A549 (cell line): ENCODE measurements at regions not wholly inside any gene's neighbourhood (a gene's known extent, or its start where the extent isn't known, plus 50 kb on each side); places are given as distances from the start of the nearest gene placed in this dataset.

ENCODE experiments used
- ATAC-seq, 2 experiments: fragments of 200-7000 bp in 1 of 2; fragments of >200 bp in 1 of 2; cut with Nextera tagmentation in 1 of 2; cut with Tn5 transposase in 1 of 2; 3 replicates each; pipeline versions ENCODE4 v1.8.0 to v1.9.1; 2018 to 2020; ENCODE audit warnings: mild to moderate bottlenecking in 1 of 2, moderate library complexity in 1 of 2
- CTCF ChIA-PET: fragments of 300-600 bp; sonication (Branson Sonifier 250); formaldehyde crosslinking; extraction: SDS; loops from one replicate; lab custom pipeline; 2021; ENCODE audit warnings: antibody characterized with exemption, inconsistent platforms; lab: Yijun Ruan, JAX
- POLR2A ChIA-PET: fragments of 350-600 bp; formaldehyde crosslinking; extraction: SDS; loops from one replicate; lab custom pipeline; 2021; ENCODE audit warnings: antibody characterized with exemption, inconsistent platforms; lab: Yijun Ruan, JAX
- DNase-seq, 2 experiments: peaks; one replicate each; pipeline versions ENCODE4 v3.0.0 to v3.0.0-alpha.2; 2011 to 2016; ENCODE audit warnings: low read depth in 1 of 2, low spot score in 1 of 2
- FAIRE-seq: peaks from 2 replicates; lab custom pipeline; 2011; peaks lifted over from hg19 to GRCh38; lab: Jason Lieb, UNC
- H3K27ac ChIP-seq, 2 experiments: fragments of >200 bp; sonication (Bioruptor Twin); formaldehyde crosslinking; 3 replicates each; pipeline ENCODE4 v1.5.1; 2016 to 2017
- H3K4me1 ChIP-seq: fragments of >200 bp; sonication (Bioruptor Twin); formaldehyde crosslinking; 3 replicates; pipeline ENCODE4 v1.6.1; 2016
- H3K4me2 ChIP-seq: fragments of >200 bp; sonication (Bioruptor Twin); formaldehyde crosslinking; 3 replicates; pipeline ENCODE4 v1.6.1; 2016
- H3K4me3 ChIP-seq: fragments of >200 bp; sonication (Bioruptor Twin); formaldehyde crosslinking; 3 replicates; pipeline ENCODE4 v1.5.1; 2016
- H3K9me3 ChIP-seq: fragments of >200 bp; sonication (Bioruptor Twin); formaldehyde crosslinking; 3 replicates; pipeline ENCODE4 v1.6.1; 2016
- ATOH8 ChIP-seq: fragments of 250-450 bp; sonication (Bioruptor Pico); IDR thresholded peaks from 2 replicates; pipeline ENCODE4 v1.5.0; 2020; ENCODE audit warnings: low read depth, mild to moderate bottlenecking, moderate library complexity
- BHLHE40 ChIP-seq: IDR thresholded peaks from 2 replicates; pipeline ENCODE4 v1.6.1; 2012; ENCODE audit warnings: low read depth, low read length, inconsistent platforms
- CEBPB ChIP-seq, 2 experiments: fragments of >200 bp in 1 of 2; sonication (Bioruptor Twin) in 1 of 2; formaldehyde crosslinking in 1 of 2; IDR thresholded peaks; 2 replicates each; pipeline ENCODE4 v1.6.1; 2012 to 2016
- CHD4 ChIP-seq: fragments of 200-600 bp; sonication (generic); IDR thresholded peaks from 2 replicates; pipeline ENCODE4 v1.6.1; 2016; ENCODE audit warnings: antibody characterized with exemption, mild to moderate bottlenecking, borderline replicate concordance
- EHF ChIP-seq: fragments of 250-450 bp; sonication (Bioruptor Pico); IDR thresholded peaks from 2 replicates; pipeline ENCODE4 v1.5.0; 2020; ENCODE audit warnings: mild to moderate bottlenecking
- EHMT2 ChIP-seq: fragments of 200-600 bp; sonication (generic); IDR thresholded peaks from 2 replicates; pipeline ENCODE4 v1.6.1; 2016; ENCODE audit warnings: antibody characterized with exemption, low read depth, mild to moderate bottlenecking, moderate library complexity
- ESRRA ChIP-seq: fragments of 150-350 bp; IDR thresholded peaks from 2 replicates; pipeline ENCODE4 v1.6.1; 2014; ENCODE audit warnings: mild to moderate bottlenecking, low read length, borderline replicate concordance
- FOSB ChIP-seq: fragments of 250-450 bp; sonication (Bioruptor Pico); IDR thresholded peaks from 2 replicates; pipeline ENCODE4 v1.5.0; 2020; ENCODE audit warnings: mild to moderate bottlenecking, moderate library complexity
- GATA3 ChIP-seq: IDR thresholded peaks from 2 replicates; pipeline ENCODE4 v1.6.1; 2012; ENCODE audit warnings: borderline replicate concordance
- HDAC2 ChIP-seq: fragments of 200-600 bp; sonication (generic); IDR thresholded peaks from 2 replicates; pipeline ENCODE4 v1.6.1; 2016
- HEYL ChIP-seq: fragments of 250-450 bp; sonication (Bioruptor Pico); IDR thresholded peaks from 2 replicates; pipeline ENCODE4 v1.8.0; 2021; ENCODE audit warnings: mild to moderate bottlenecking, moderate library complexity
- HOXB13 ChIP-seq: fragments of 250-450 bp; sonication (Bioruptor Pico); IDR thresholded peaks from 2 replicates; pipeline ENCODE4 v1.5.0; 2020; ENCODE audit warnings: low read depth, mild to moderate bottlenecking, moderate library complexity
- HOXB5 ChIP-seq: fragments of 250-450 bp; sonication (Bioruptor Pico); IDR thresholded peaks from 2 replicates; pipeline ENCODE4 v1.5.0; 2020; ENCODE audit warnings: mild to moderate bottlenecking, moderate library complexity
- JUN ChIP-seq, 2 experiments: fragments of >200 bp; sonication (Bioruptor Twin); formaldehyde crosslinking; IDR thresholded peaks; 2 replicates in 1 of 2; 3 replicates in 1 of 2; pipeline ENCODE4 v1.6.1; 2016 to 2017
- JUNB ChIP-seq: fragments of >200 bp; sonication (Bioruptor Twin); formaldehyde crosslinking; IDR thresholded peaks from 2 replicates; pipeline ENCODE4 v1.6.1; 2016
- KDM1A ChIP-seq: fragments of 200-600 bp; sonication (generic); IDR thresholded peaks from 2 replicates; pipeline ENCODE4 v1.6.1; 2016; ENCODE audit warnings: low read depth, mild to moderate bottlenecking
- MAX ChIP-seq: IDR thresholded peaks from 2 replicates; pipeline ENCODE4 v1.6.1; 2012
- MAZ ChIP-seq: fragments of 150-350 bp; IDR thresholded peaks from 2 replicates; pipeline ENCODE4 v1.6.1; 2014; ENCODE audit warnings: antibody characterized with exemption, low read depth, low read length, borderline replicate concordance
- MYC ChIP-seq: IDR thresholded peaks from 2 replicates; pipeline ENCODE4 v1.6.1; 2012; ENCODE audit warnings: mild to moderate bottlenecking, inconsistent platforms, low read length, improper control_type of control experiment, borderline replicate concordance
- PBX3 ChIP-seq: IDR thresholded peaks from 2 replicates; pipeline ENCODE4 v1.6.1; 2012
- RARB ChIP-seq: fragments of 250-450 bp; sonication (Bioruptor Pico); IDR thresholded peaks from 2 replicates; pipeline ENCODE4 v1.8.0; 2021; ENCODE audit warnings: mild to moderate bottlenecking, moderate library complexity
- SREBF2 ChIP-seq: fragments of 450-650 bp; IDR thresholded peaks from 2 replicates; pipeline ENCODE4 v1.6.1; 2014; ENCODE audit warnings: mild to moderate bottlenecking, moderate library complexity
- TFCP2L1 ChIP-seq: fragments of 250-450 bp; sonication (Bioruptor Pico); IDR thresholded peaks from 2 replicates; pipeline ENCODE4 v1.5.0; 2021; ENCODE audit warnings: mild to moderate bottlenecking
- TP53 ChIP-seq: fragments of 250-450 bp; sonication (Bioruptor Pico); IDR thresholded peaks from 2 replicates; pipeline ENCODE4 v1.5.0; 2021; ENCODE audit warnings: mild to moderate bottlenecking, moderate library complexity
- ZFP36 ChIP-seq: fragments of 450-650 bp; IDR thresholded peaks from 2 replicates; pipeline ENCODE4 v1.6.1; 2014; ENCODE audit warnings: borderline replicate concordance; ENCODE audit not compliant: partially characterized antibody
- ZNF302 ChIP-seq: fragments of 250-450 bp; sonication (Bioruptor Pico); IDR thresholded peaks from 2 replicates; pipeline ENCODE4 v1.9.0; 2021; ENCODE audit warnings: inconsistent platforms, mild to moderate bottlenecking, moderate library complexity
- ZSCAN20 ChIP-seq: fragments of 250-450 bp; sonication (Bioruptor Pico); IDR thresholded peaks from 2 replicates; pipeline ENCODE4 v1.8.0; 2022; ENCODE audit warnings: mild to moderate bottlenecking, moderate library complexity
- WGBS: methylation state at CpG from one replicate; pipeline ENCODE4 v1.1.6; 2017; ENCODE audit errors: missing lambda C conversion rate; 5-methylcytosine and 5-hydroxymethylcytosine counted together
- TF ChIP-seq, protein P1 (sequence below): fragments of 200-600 bp; sonication (generic); IDR thresholded peaks from 2 replicates; pipeline ENCODE4 v1.6.1; 2016; ENCODE audit warnings: antibody characterized with exemption, mild to moderate bottlenecking, moderate library complexity

GRCh38 chr1:172814428-172814827, 155.5 kb downstream of the FASLG start:
- no peak overlapping the region for H3K4me2 ChIP-seq
- FAIRE-seq (no peak), ATAC-seq (no peak), DNase-seq (no peak)
- no peak overlapping the region for H3K4me3 ChIP-seq
- H3K27ac ChIP-seq: no peak overlapping the region
- ChIA-PET POLR2A (no interaction called here), CTCF (interaction anchor here (1.5 kb wide), 1 partner anchor 69 kb away, joined by 3 read pairs; no protein-coding TSS in a partner anchor)
- H3K4me1 ChIP-seq: no peaks in the 10 kb centered on the region
- TF ChIP-seq HOXB13: no peak
- peak; percentile 86 for TF ChIP-seq ZFP36
- TF ChIP-seq MAZ: no peak
- TF ChIP-seq CHD4: no peak
- TF ChIP-seq ESRRA: no peak
- 10% methylated on average over 2 of the region's 2 CpGs for WGBS
- peaks cover 15% of the 10 kb centered on the region for H3K9me3 ChIP-seq

GRCh38 chr1:172815740-172816139, 156.8 kb downstream of the FASLG start:
- no peak overlapping the region for H3K4me3 ChIP-seq
- H3K9me3 ChIP-seq: peaks cover 15% of the 10 kb centered on the region
- H3K4me1 ChIP-seq: no peaks in the 10 kb centered on the region
- TF ChIP-seq TP53 (CRISPR knock-in tag): no peak
- no peak for TF ChIP-seq BHLHE40
- TF ChIP-seq GATA3: no peak
- no peak for TF ChIP-seq TFCP2L1 (CRISPR knock-in tag)
- no peak for TF ChIP-seq PBX3
- TF ChIP-seq HDAC2: no peak
- TF ChIP-seq, protein P1, sequence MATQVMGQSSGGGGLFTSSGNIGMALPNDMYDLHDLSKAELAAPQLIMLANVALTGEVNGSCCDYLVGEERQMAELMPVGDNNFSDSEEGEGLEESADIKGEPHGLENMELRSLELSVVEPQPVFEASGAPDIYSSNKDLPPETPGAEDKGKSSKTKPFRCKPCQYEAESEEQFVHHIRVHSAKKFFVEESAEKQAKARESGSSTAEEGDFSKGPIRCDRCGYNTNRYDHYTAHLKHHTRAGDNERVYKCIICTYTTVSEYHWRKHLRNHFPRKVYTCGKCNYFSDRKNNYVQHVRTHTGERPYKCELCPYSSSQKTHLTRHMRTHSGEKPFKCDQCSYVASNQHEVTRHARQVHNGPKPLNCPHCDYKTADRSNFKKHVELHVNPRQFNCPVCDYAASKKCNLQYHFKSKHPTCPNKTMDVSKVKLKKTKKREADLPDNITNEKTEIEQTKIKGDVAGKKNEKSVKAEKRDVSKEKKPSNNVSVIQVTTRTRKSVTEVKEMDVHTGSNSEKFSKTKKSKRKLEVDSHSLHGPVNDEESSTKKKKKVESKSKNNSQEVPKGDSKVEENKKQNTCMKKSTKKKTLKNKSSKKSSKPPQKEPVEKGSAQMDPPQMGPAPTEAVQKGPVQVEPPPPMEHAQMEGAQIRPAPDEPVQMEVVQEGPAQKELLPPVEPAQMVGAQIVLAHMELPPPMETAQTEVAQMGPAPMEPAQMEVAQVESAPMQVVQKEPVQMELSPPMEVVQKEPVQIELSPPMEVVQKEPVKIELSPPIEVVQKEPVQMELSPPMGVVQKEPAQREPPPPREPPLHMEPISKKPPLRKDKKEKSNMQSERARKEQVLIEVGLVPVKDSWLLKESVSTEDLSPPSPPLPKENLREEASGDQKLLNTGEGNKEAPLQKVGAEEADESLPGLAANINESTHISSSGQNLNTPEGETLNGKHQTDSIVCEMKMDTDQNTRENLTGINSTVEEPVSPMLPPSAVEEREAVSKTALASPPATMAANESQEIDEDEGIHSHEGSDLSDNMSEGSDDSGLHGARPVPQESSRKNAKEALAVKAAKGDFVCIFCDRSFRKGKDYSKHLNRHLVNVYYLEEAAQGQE: no peak
- TF ChIP-seq ZSCAN20 (CRISPR knock-in tag): no peak
- TF ChIP-seq MAZ: no peak
- TF ChIP-seq KDM1A: no peak
- TF ChIP-seq CEBPB (IDR thresholded peaks at IDR 0.05): no peak
- TF ChIP-seq RARB (CRISPR knock-in tag): no peak
- TF ChIP-seq EHMT2: no peak
- no peak for TF ChIP-seq HOXB13
- TF ChIP-seq HEYL (CRISPR knock-in tag): no peak
- TF ChIP-seq MYC: no peak
- DNase-seq: no peak
- ATAC-seq: no peak
- FAIRE-seq: no peak
- H3K4me2 ChIP-seq: no peak overlapping the region
- CTCF ChIA-PET: interaction anchor here (1.7 to 3.0 kb wide), 2 partner anchors 71 to 387 kb away, joined by 5 to 17 read pairs; no protein-coding TSS in a partner anchor
- no peak overlapping the region for H3K27ac ChIP-seq
- POLR2A ChIA-PET: no interaction called here

- 87% methylated on average over 6 of the region's 6 CpGs for WGBS
- FAIRE-seq (no peak), DNase-seq (no peak), ATAC-seq (no peak)
- Histone ChIP-seq H3K27ac (no peak overlapping the region), H3K9me3 (peaks cover 10% of the 10 kb centered on the region), H3K4me1 (peaks cover 8% of the 10 kb centered on the region; the same call in 1 of the 3 replicates), H3K4me2 (no peak overlapping the region), H3K4me3 (no peak overlapping the region)
- CTCF ChIA-PET: interaction anchor here (0.6 to 1.5 kb wide), 3 partner anchors 74 to 1172 kb away, joined by 3 to 13 read pairs (median 6); no protein-coding TSS in a partner anchor
- TF ChIP-seq SREBF2 (no peak), ZNF302 (CRISPR knock-in tag) (no peak), ATOH8 (CRISPR knock-in tag) (no peak), EHF (CRISPR knock-in tag) (no peak), JUN (IDR thresholded peaks at IDR 0.05) (no peak), JUNB (no peak), ZFP36 (no peak), MAX (no peak), CEBPB (IDR thresholded peaks at IDR 0.05) (no peak), HOXB5 (no peak), FOSB (CRISPR knock-in tag) (no peak)
- POLR2A ChIA-PET: no interaction called here
Observed at GRCh38 chr1:172818841-172819527, 160.1 kb downstream of the FASLG start.
